ENCODE measurements at regions not wholly inside any gene's neighbourhood (a gene's known extent, or its start where the extent isn't known, plus 50 kb on each side); places are given as distances from the start of the nearest gene placed in this dataset.
"Not testable (repeated sequence)": the region's sequence is repeated elsewhere in the genome, so short reads cannot be mapped to it uniquely, and the experiment has no call there.

GRCh38 chr16:33583702-33584101 is 124.3 kb downstream of the TP53TG3F start:
- H3K4me3 ChIP-seq; H3K36me3 ChIP-seq; intact Hi-C loops (cut with DNase I); H3K9me3 ChIP-seq; H3K4me1 ChIP-seq; H3K27me3 ChIP-seq; H3K27ac ChIP-seq; DNase-seq (ENCODE audit: extremely low spot score in 2 of 2): not testable (repeated sequence)

DNA sequence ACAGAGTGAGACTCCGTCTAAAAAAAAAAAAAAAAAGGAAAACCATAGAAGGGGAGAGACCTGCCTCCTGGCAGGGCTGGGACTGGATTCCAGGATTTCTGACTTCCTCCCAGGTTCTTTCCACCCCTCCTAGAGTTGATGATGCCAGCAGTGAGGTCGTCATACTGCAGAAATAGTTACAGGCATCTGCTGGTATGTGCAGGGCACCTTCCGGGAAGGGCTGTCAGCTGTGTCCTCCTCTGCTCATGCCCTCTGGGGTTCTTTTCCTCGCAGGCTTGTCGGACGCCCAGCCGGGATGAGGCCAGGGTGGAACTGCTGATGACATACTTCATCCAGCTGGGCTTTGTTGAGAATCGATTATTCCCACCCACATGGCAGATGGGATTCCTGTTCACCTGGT is 129.2 kb downstream of the TP53TG3F start:
- H3K4me1 ChIP-seq; H3K4me3 ChIP-seq; DNase-seq (ENCODE audit: extremely low spot score in 2 of 2); H3K36me3 ChIP-seq; H3K9me3 ChIP-seq; H3K27ac ChIP-seq; intact Hi-C loops (cut with DNase I); H3K27me3 ChIP-seq: not testable (repeated sequence)

- intact Hi-C loops (cut with DNase I); H3K4me3 ChIP-seq; H3K27me3 ChIP-seq; H3K9me3 ChIP-seq; DNase-seq (ENCODE audit: extremely low spot score in 2 of 2); H3K27ac ChIP-seq; H3K36me3 ChIP-seq; H3K4me1 ChIP-seq: not testable (repeated sequence)
Measured at GRCh38 chr16:33593344-33593743, 133.9 kb downstream of the TP53TG3F start.

DNA sequence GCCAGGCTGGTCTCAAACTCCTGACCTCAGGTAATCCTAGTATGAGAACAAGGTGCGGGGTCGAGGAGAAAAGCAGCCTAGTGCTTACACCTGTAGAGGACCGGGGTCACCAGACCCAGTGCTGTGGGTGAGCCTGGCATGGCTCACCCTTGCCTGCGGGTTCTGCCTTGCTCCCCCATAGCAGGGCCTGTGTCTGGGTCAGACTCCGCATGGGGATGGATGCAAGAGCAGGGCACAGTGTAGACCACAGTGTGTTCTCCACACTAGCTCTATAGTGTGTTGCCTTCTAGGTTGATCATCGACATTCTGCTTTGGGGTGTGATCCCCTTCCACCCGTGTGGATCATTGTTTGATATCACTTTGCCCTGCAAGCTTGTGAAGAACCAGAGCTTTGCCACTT is 135.7 kb downstream of the TP53TG3F start:
- H3K27ac ChIP-seq; H3K36me3 ChIP-seq; H3K9me3 ChIP-seq; intact Hi-C loops (cut with DNase I); H3K4me1 ChIP-seq; H3K27me3 ChIP-seq; H3K4me3 ChIP-seq; DNase-seq (ENCODE audit: extremely low spot score in 2 of 2): not testable (repeated sequence)

- H3K4me3 ChIP-seq; DNase-seq (ENCODE audit: extremely low spot score in 2 of 2); H3K9me3 ChIP-seq; H3K27me3 ChIP-seq; H3K4me1 ChIP-seq; H3K36me3 ChIP-seq; intact Hi-C loops (cut with DNase I); H3K27ac ChIP-seq: not testable (repeated sequence)
Measured at GRCh38 chr16:33601029-33601428, 141.6 kb downstream of the TP53TG3F start.

DNA sequence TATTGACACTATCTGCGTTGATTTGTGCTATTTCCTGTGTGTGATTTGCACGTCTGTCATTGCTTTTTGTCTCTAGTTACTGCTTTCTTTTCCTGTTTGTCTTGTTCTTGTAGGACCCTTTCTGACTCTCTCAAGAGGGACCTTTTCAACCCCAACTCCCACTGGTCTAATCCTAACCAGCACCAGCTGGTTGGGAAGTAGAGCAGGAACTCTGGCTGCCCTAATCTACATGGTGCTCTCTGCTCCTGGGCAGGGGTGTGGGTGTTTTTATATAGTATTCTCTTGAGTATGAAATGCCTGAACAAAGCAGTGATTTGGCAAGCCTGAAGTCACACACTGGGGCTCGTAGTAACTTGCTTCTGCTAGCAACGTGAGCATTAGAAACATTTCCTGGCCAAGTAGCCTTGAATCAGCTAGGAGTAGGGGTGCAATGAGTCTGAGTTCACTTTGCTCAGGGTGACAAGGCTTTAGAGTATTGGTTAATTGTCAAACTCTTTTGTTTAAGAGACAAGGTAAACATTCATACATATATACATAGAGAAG is 164.2 kb downstream of the TP53TG3F start:
- H3K27ac ChIP-seq; H3K4me3 ChIP-seq; intact Hi-C loops (cut with DNase I); H3K9me3 ChIP-seq; H3K36me3 ChIP-seq; H3K27me3 ChIP-seq; DNase-seq (ENCODE audit: extremely low spot score in 2 of 2); H3K4me1 ChIP-seq: not testable (repeated sequence)

- H3K36me3 ChIP-seq; DNase-seq (ENCODE audit: extremely low spot score in 2 of 2); H3K9me3 ChIP-seq; intact Hi-C loops (cut with DNase I); H3K4me3 ChIP-seq; H3K4me1 ChIP-seq; H3K27ac ChIP-seq; H3K27me3 ChIP-seq: not testable (repeated sequence)
Measured at GRCh38 chr16:33628895-33629294, 169.5 kb downstream of the TP53TG3F start.

DNA sequence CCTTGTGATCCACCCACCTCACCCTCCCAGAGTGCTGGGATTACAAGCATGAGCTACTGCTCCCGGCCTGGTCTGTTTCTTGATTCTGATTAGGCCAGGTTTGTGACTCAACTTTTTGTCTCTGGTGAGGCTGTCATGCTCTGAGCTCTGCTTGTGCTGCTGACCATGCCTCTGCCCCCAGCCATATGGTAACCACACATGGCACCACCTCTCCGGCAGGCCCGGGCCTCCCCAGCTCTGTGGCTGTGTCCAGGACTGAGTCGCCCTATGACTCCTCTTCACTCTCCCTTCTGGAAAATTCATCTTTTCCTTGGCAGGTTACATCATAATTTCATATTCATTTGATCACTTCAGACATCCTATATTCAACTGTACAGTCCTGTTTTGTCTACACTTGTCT is 172.3 kb downstream of the TP53TG3F start:
- H3K9me3 ChIP-seq; intact Hi-C loops (cut with DNase I); H3K27ac ChIP-seq; H3K36me3 ChIP-seq; DNase-seq (ENCODE audit: extremely low spot score in 2 of 2); H3K27me3 ChIP-seq; H3K4me3 ChIP-seq; H3K4me1 ChIP-seq: not testable (repeated sequence)

GRCh38 chr16:33634057-33634456 is 174.6 kb downstream of the TP53TG3F start:
- DNase-seq (ENCODE audit: extremely low spot score in 2 of 2); H3K27ac ChIP-seq; intact Hi-C loops (cut with DNase I); H3K4me3 ChIP-seq; H3K4me1 ChIP-seq; H3K9me3 ChIP-seq; H3K36me3 ChIP-seq; H3K27me3 ChIP-seq: not testable (repeated sequence)

- DNase-seq (ENCODE audit: extremely low spot score in 2 of 2); H3K4me3 ChIP-seq; H3K36me3 ChIP-seq; H3K4me1 ChIP-seq; H3K27me3 ChIP-seq; H3K27ac ChIP-seq; H3K9me3 ChIP-seq; intact Hi-C loops (cut with DNase I): not testable (repeated sequence)
Measured at GRCh38 chr16:33636760-33637159, 177.3 kb downstream of the TP53TG3F start.

DNA sequence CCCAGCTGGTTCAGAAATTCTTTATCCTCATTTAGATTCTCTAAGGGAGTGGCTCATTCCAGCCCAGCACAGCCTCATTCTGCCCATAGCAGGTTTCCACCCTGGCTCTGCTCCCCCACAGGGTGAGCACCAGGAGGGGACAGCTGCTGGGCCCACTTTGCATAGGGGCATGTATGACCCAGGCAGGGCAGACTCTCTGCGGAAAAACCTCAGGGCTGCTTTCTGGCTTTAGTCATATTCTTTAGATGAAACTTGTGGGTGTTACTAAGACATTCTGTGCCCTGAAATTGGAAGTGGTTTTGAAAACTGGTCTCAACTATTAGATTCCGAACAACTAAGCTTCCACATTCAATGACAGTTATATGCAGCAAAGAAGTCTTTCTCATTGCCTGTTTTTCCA is 183.9 kb downstream of the TP53TG3F start:
- H3K4me1 ChIP-seq; H3K27ac ChIP-seq; H3K27me3 ChIP-seq; intact Hi-C loops (cut with DNase I); H3K4me3 ChIP-seq; H3K9me3 ChIP-seq; H3K36me3 ChIP-seq; DNase-seq (ENCODE audit: extremely low spot score in 2 of 2): not testable (repeated sequence)

DNA sequence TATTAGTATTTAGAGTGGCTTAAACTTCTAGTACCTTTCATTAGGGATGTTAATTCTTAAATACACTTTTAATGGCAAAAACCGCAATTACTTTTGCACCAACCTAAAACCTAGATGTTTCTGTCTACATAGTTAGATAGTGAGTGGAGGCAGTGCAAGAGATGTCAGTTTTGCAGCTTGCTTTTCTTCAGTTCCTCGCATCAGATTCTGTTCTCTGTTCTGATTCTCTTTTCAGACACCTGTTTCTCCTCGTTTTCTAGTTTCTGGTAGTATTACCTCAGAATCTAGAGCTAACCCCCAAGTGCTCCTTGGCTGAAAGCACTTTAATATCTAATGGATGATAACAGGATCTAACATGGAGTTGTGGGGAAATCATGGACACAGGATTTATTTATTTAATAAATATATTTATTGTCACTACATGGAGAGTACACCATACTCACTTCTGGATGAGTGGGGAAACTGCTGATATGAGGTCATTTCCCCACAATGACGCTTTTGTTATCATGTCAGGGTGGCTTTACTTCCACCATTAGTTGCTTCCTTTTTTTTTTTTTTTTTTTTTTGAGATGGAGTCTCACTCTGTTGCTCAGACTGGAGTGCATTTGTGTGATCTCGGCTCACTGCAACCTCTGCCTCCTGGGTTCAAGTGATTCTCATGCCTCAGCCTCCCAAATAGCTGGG is 184.4 kb downstream of the TP53TG3F start:
- intact Hi-C loops (cut with DNase I); DNase-seq (ENCODE audit: extremely low spot score in 2 of 2); H3K36me3 ChIP-seq; H3K4me1 ChIP-seq; H3K9me3 ChIP-seq; H3K27ac ChIP-seq; H3K4me3 ChIP-seq; H3K27me3 ChIP-seq: not testable (repeated sequence)

GRCh38 chr16:33646386-33646785 is 187.0 kb downstream of the TP53TG3F start:
- DNase-seq (ENCODE audit: extremely low spot score in 2 of 2); H3K4me3 ChIP-seq; H3K9me3 ChIP-seq; H3K27me3 ChIP-seq; H3K4me1 ChIP-seq; intact Hi-C loops (cut with DNase I); H3K36me3 ChIP-seq; H3K27ac ChIP-seq: not testable (repeated sequence)

DNA sequence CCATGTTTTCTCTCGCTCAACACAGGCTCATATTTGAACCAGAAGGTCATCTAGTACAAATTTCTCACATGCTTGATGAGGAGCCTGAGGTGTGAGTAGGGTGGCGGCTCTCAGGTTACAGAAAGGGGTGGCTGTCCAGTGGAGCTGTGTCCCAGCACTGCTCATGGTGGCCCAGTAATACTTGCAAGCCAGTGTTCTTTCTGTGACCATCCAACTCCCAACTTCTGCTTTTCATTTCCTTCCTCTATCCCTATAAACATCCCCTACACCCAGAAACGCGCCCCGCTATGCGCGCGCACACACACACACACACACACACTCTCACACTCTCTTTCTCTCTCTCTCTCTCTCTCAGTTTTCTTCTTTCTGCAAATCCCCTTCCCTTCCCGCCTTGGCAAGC is 196.3 kb downstream of the TP53TG3F start:
- DNase-seq (ENCODE audit: extremely low spot score in 2 of 2); H3K27me3 ChIP-seq; H3K27ac ChIP-seq; intact Hi-C loops (cut with DNase I); H3K4me1 ChIP-seq; H3K9me3 ChIP-seq; H3K36me3 ChIP-seq; H3K4me3 ChIP-seq: not testable (repeated sequence)

Data from vagina (tissue), 2 donors.